Activated CD4-positive, alpha-beta T cell treated with anti-CD3 and anti-CD28 coated beads for 36 hours (primary cell): ENCODE measurements at regions not wholly inside any gene's neighbourhood (a gene's known extent, or its start where the extent isn't known, plus 50 kb on each side); places are given as distances from the start of the nearest gene placed in this dataset.

ENCODE experiments used
- ATAC-seq: fragments of 200-7000 bp; cut with Tn5 transposase; one replicate; pipeline ENCODE4 v1.10.0; 2021; ENCODE audit warnings: mild to moderate bottlenecking, moderate library complexity
- CTCF ChIA-PET: fragments of 350-600 bp; sonication (Branson Sonifier 250); formaldehyde crosslinking; loops from one replicate; lab custom pipeline; 2021; ENCODE audit warnings: antibody characterized with exemption; lab: Charles Lee
- POLR2A ChIA-PET: fragments of 350-600 bp; sonication (Branson Sonifier 250); formaldehyde crosslinking; loops from one replicate; lab custom pipeline; 2021; ENCODE audit warnings: antibody characterized with exemption, inconsistent platforms; lab: Charles Lee
- DNase-seq: peaks from one replicate; pipeline ENCODE4 v3.0.0-alpha.2; 2020
- H3K27ac Mint-ChIP-seq: one replicate; pipeline ENCODE4 v1.8.0; 2021; ENCODE audit warnings: mixed read lengths
- H3K27me3 Mint-ChIP-seq: one replicate; pipeline ENCODE4 v1.8.0; 2021; ENCODE audit warnings: mixed read lengths
- H3K36me3 Mint-ChIP-seq: one replicate; pipeline ENCODE4 v1.8.0; 2021; ENCODE audit warnings: low read depth, mixed read lengths
- H3K4me1 Mint-ChIP-seq: one replicate; pipeline ENCODE4 v1.8.0; 2021; ENCODE audit warnings: mixed read lengths
- H3K4me3 Mint-ChIP-seq: one replicate; pipeline ENCODE4 v1.8.0; 2021; ENCODE audit warnings: mild to moderate bottlenecking, moderate library complexity, mixed read lengths
- H3K9me3 Mint-ChIP-seq: one replicate; pipeline ENCODE4 v1.8.0; 2021; ENCODE audit warnings: low read depth, mixed read lengths
- intact Hi-C, 2 experiments: fragments of 100-400 bp; cut with DNase I in 1 of 2; cut with micrococcal nuclease in 1 of 2; formaldehyde crosslinking; loops; one replicate each; pipeline versions ENCODE4 v1.14.2 to v1.15.1; 2022 to 2024; cut with DNase I, micrococcal nuclease

- ATAC-seq: no peak
These were observed 1295.1 kb upstream of the PCDH20 start for GRCh38 chr13:62710787-62711186.

GRCh38 chr13:62706048-62706447, 1290.4 kb upstream of the PCDH20 start:
- CTCF ChIA-PET: no interaction called here
- ATAC-seq (peak; percentile 39), DNase-seq (no peak)
- no peak overlapping the region for H3K4me3 Mint-ChIP-seq
- H3K27me3 Mint-ChIP-seq: no peaks in the 10 kb centered on the region
- H3K36me3 Mint-ChIP-seq: no peaks in the 10 kb centered on the region
- POLR2A ChIA-PET: no interaction called here
- intact Hi-C loops: no loop called here
- no peaks in the 10 kb centered on the region for H3K4me1 Mint-ChIP-seq
- no peak overlapping the region for H3K27ac Mint-ChIP-seq
- no peaks in the 10 kb centered on the region for H3K9me3 Mint-ChIP-seq

More at GRCh38 chr13:62710787-62711186, 1295.1 kb upstream of the PCDH20 start:
- no peaks in the 10 kb centered on the region for H3K36me3 Mint-ChIP-seq
- peaks cover 1% of the 10 kb centered on the region for H3K9me3 Mint-ChIP-seq
- no peak overlapping the region for H3K4me3 Mint-ChIP-seq
- ChIA-PET CTCF (no interaction called here), POLR2A (no interaction called here)
- intact Hi-C loops: no loop called here
- no peak for DNase-seq
- no peak overlapping the region for H3K27ac Mint-ChIP-seq
- H3K4me1 Mint-ChIP-seq: no peaks in the 10 kb centered on the region
- H3K27me3 Mint-ChIP-seq: no peaks in the 10 kb centered on the region

GRCh38 chr13:62704875-62705274, 1289.2 kb upstream of the PCDH20 start:
- H3K27me3 Mint-ChIP-seq: no peaks in the 10 kb centered on the region
- no peaks in the 10 kb centered on the region for H3K4me1 Mint-ChIP-seq
- H3K27ac Mint-ChIP-seq: no peak overlapping the region
- ChIA-PET CTCF (no interaction called here), POLR2A (no interaction called here)
- no peaks in the 10 kb centered on the region for H3K9me3 Mint-ChIP-seq
- intact Hi-C loops: no loop called here
- DNase-seq (no peak), ATAC-seq (no peak)
- no peaks in the 10 kb centered on the region for H3K36me3 Mint-ChIP-seq
- no peak overlapping the region for H3K4me3 Mint-ChIP-seq

- Mint-ChIP-seq H3K27ac (no peak overlapping the region), H3K4me3 (no peak overlapping the region), H3K27me3 (no peaks in the 10 kb centered on the region), H3K4me1 (no peaks in the 10 kb centered on the region), H3K9me3 (no peaks in the 10 kb centered on the region), H3K36me3 (no peaks in the 10 kb centered on the region)
- ATAC-seq (no peak), DNase-seq (no peak)
- ChIA-PET POLR2A (no interaction called here), CTCF (interaction anchor here (1.6 kb wide), 1 partner anchor 9 kb away, joined by 4 read pairs; no protein-coding TSS in a partner anchor)
- intact Hi-C loops: no loop called here
These were observed 1286.9 kb upstream of the PCDH20 start for GRCh38 chr13:62702502-62702901.

DNA sequence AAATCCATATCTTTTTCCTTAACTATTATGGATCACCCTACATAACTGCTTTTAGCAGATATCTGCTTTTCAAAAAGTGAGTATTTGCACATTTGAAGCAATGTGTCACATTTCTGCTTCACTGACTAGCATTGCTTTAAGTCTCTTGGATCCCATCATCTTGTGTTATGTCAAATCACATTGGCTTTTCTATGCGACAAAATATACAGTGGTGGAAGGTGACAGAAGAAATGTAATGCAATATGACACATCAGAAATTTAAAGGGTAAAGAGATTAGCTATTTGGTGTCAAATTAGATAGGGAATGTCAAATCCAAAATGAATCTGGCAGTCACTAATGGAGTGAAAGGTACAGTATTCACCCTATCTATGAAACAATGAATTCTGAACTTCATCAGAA, 1282.1 kb upstream of the PCDH20 start:
- no peaks in the 10 kb centered on the region for H3K27me3 Mint-ChIP-seq
- ATAC-seq: no peak
- ChIA-PET CTCF (no interaction called here), POLR2A (no interaction called here)
- no peaks in the 10 kb centered on the region for H3K36me3 Mint-ChIP-seq
- H3K4me3 Mint-ChIP-seq: no peak overlapping the region
- no peak overlapping the region for H3K27ac Mint-ChIP-seq
- DNase-seq: no peak
- no peaks in the 10 kb centered on the region for H3K4me1 Mint-ChIP-seq
- peaks cover 2% of the 10 kb centered on the region for H3K9me3 Mint-ChIP-seq
- intact Hi-C loops: no loop called here

GRCh38 chr13:62696490-62696889, 1280.8 kb upstream of the PCDH20 start:
- ChIA-PET POLR2A (no interaction called here), CTCF (no interaction called here)
- DNase-seq (no peak), ATAC-seq (no peak)
- Mint-ChIP-seq H3K27ac (no peak overlapping the region), H3K4me1 (no peaks in the 10 kb centered on the region), H3K36me3 (no peaks in the 10 kb centered on the region), H3K4me3 (no peak overlapping the region), H3K9me3 (peaks cover 5% of the 10 kb centered on the region), H3K27me3 (no peaks in the 10 kb centered on the region)
- intact Hi-C loops: no loop called here

- no peaks in the 10 kb centered on the region for H3K4me1 Mint-ChIP-seq
- POLR2A ChIA-PET: no interaction called here
- CTCF ChIA-PET: interaction anchor here (0.7 kb wide), 1 partner anchor 17 kb away, joined by 3 read pairs; no protein-coding TSS in a partner anchor
- H3K27ac Mint-ChIP-seq: no peak overlapping the region
- no peak overlapping the region for H3K4me3 Mint-ChIP-seq
- no peaks in the 10 kb centered on the region for H3K27me3 Mint-ChIP-seq
- ATAC-seq (peak; percentile 26), DNase-seq (peak; percentile 16)
- H3K9me3 Mint-ChIP-seq: peaks cover 8% of the 10 kb centered on the region
- no peaks in the 10 kb centered on the region for H3K36me3 Mint-ChIP-seq
- intact Hi-C loops: no loop called here
These were observed 1272.1 kb upstream of the PCDH20 start for GRCh38 chr13:62687732-62688131.

GRCh38 chr13:62684359-62684758, 1268.7 kb upstream of the PCDH20 start:
- Mint-ChIP-seq H3K4me1 (no peaks in the 10 kb centered on the region), H3K4me3 (no peak overlapping the region), H3K36me3 (no peaks in the 10 kb centered on the region), H3K27ac (no peak overlapping the region), H3K27me3 (no peaks in the 10 kb centered on the region), H3K9me3 (peaks cover 8% of the 10 kb centered on the region)
- ChIA-PET CTCF (no interaction called here), POLR2A (no interaction called here)
- ATAC-seq (no peak), DNase-seq (no peak)
- intact Hi-C loops: no loop called here

DNA sequence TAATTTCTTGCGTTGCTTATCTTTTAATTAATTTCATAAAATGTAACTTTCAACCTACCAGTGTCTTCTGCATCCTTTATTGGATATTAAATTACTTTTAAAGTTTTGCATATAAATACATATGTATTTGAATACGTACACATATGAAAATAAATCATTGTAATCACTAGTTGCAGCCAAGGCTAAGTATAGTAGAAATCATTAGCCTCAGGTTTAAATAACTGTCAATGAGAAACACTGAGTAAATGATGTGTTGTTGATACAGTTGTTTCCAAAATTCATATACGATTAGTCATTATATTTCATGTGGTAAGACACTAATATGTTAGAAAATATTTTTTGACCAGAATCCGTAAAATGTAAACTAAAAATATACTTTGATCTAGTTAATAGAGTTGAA, 1267.1 kb upstream of the PCDH20 start:
- no peak for ATAC-seq
- H3K4me1 Mint-ChIP-seq: no peaks in the 10 kb centered on the region
- CTCF ChIA-PET: no interaction called here
- peaks cover 8% of the 10 kb centered on the region for H3K9me3 Mint-ChIP-seq
- H3K4me3 Mint-ChIP-seq: no peak overlapping the region
- no peak overlapping the region for H3K27ac Mint-ChIP-seq
- no peak for DNase-seq
- POLR2A ChIA-PET: no interaction called here
- intact Hi-C loops: no loop called here
- H3K27me3 Mint-ChIP-seq: no peaks in the 10 kb centered on the region
- H3K36me3 Mint-ChIP-seq: no peaks in the 10 kb centered on the region

- no peak for ATAC-seq
- ChIA-PET CTCF (no interaction called here), POLR2A (no interaction called here)
- DNase-seq: no peak
- peaks cover 19% of the 10 kb centered on the region for H3K9me3 Mint-ChIP-seq
- H3K27me3 Mint-ChIP-seq: no peaks in the 10 kb centered on the region
- no peak overlapping the region for H3K27ac Mint-ChIP-seq
- no peaks in the 10 kb centered on the region for H3K4me1 Mint-ChIP-seq
- H3K4me3 Mint-ChIP-seq: no peak overlapping the region
- intact Hi-C loops: no loop called here
- no peaks in the 10 kb centered on the region for H3K36me3 Mint-ChIP-seq
These were observed 1262.4 kb upstream of the PCDH20 start for GRCh38 chr13:62678039-62678438.

GRCh38 chr13:62663767-62664166, 1248.1 kb upstream of the PCDH20 start:
- CTCF ChIA-PET: no interaction called here
- no peaks in the 10 kb centered on the region for H3K36me3 Mint-ChIP-seq
- DNase-seq (no peak), ATAC-seq (no peak)
- no peaks in the 10 kb centered on the region for H3K4me1 Mint-ChIP-seq
- no peak overlapping the region for H3K27ac Mint-ChIP-seq
- peaks cover 2% of the 10 kb centered on the region for H3K9me3 Mint-ChIP-seq
- intact Hi-C loops: no loop called here
- H3K27me3 Mint-ChIP-seq: no peaks in the 10 kb centered on the region
- H3K4me3 Mint-ChIP-seq: no peak overlapping the region
- POLR2A ChIA-PET: no interaction called here

GRCh38 chr13:62659365-62659764, 1243.7 kb upstream of the PCDH20 start:
- Mint-ChIP-seq H3K4me3 (no peak overlapping the region), H3K36me3 (no peaks in the 10 kb centered on the region), H3K9me3 (peaks cover 2% of the 10 kb centered on the region), H3K4me1 (no peaks in the 10 kb centered on the region), H3K27ac (no peak overlapping the region), H3K27me3 (no peaks in the 10 kb centered on the region)
- no peak for ATAC-seq
- no peak for DNase-seq
- ChIA-PET CTCF (no interaction called here), POLR2A (no interaction called here)
- intact Hi-C loops: no loop called here

- POLR2A ChIA-PET: no interaction called here
- no peaks in the 10 kb centered on the region for H3K4me1 Mint-ChIP-seq
- DNase-seq (no peak), ATAC-seq (no peak)
- no peak overlapping the region for H3K4me3 Mint-ChIP-seq
- H3K36me3 Mint-ChIP-seq: no peaks in the 10 kb centered on the region
- H3K27me3 Mint-ChIP-seq: no peaks in the 10 kb centered on the region
- H3K9me3 Mint-ChIP-seq: peaks cover 4% of the 10 kb centered on the region
- no peak overlapping the region for H3K27ac Mint-ChIP-seq
- CTCF ChIA-PET: no interaction called here
- intact Hi-C loops: no loop called here
These were observed 1237.7 kb upstream of the PCDH20 start for GRCh38 chr13:62653371-62653770.
